GM21576 (cell line): ENCODE measurements at regions not wholly inside any gene's neighbourhood (a gene's known extent, or its start where the extent isn't known, plus 50 kb on each side); places are given as distances from the start of the nearest gene placed in this dataset.
"Not testable (repeated sequence)": the region's sequence is repeated elsewhere in the genome, so short reads cannot be mapped to it uniquely, and the experiment has no call there.

Experiments
- ATAC-seq: cut with Tn5 transposase; IDR thresholded peaks from one replicate; pipeline ENCODE4 v1.9.1; 2021; ENCODE audit warnings: mild to moderate bottlenecking, moderate library complexity; ENCODE audit not compliant: unreplicated experiment

GRCh38 chrX:11836284-11836683 is 78.2 kb downstream of the MSL3 start:
- ATAC-seq: no peak

DNA sequence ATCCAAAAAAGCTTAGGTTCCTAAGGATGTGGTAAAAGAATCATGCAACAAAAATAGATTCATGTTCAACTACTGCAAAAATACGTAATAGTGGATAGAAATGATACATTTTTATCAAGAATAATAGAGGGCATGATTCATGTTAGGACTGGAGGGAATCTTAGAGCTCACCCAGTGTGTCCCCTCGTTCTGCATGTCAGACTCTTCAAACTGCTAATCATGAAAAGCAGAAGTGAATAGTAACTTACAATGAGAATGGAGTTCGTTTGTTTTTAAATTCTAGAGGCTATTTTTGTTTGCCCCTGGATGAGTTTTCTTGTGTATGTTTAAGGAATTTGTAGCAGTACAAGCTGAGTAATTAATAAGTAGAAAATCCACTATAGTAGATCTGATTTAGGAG is 79.4 kb downstream of the MSL3 start:
- no peak for ATAC-seq

- no peak for ATAC-seq
These were observed 106.1 kb downstream of the MSL3 start for GRCh38 chrX:11864171-11864570.

GRCh38 chrX:11867610-11868345 is 109.7 kb downstream of the MSL3 start:
- ATAC-seq: peak; percentile 54

- ATAC-seq: no peak
These were observed 112.8 kb downstream of the MSL3 start for GRCh38 chrX:11870789-11871188.

DNA sequence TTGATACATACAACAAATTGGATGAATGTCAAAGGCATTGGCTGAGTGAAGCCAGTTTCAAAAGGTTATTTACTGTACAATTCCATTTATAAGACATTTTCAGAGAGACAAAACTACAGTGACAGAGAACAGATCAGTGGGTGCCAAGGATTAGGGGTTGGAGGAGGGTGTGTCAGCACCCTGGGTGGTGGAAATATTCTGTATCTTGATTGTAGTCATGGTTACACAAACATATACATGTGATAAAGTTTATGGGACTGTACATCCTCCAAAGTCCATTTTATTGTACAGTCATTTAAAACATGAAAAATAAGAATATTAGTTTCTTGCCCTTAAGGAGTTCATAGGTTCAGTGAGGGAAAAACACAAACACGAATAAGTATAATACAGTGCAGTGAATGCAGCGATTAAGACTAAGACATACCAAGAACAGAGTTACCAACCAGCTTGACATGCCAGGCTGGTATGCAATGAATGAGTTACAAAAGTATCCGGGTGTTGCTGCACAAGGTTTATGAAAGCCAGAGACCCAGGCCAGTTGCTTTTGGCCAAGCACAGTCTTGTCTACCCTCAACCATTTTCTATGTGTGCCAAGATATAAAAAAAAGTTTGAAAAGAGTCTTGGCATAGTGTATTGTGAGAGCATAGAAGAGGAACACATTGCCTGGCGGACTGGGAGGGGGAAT is 123.6 kb downstream of the MSL3 start:
- ATAC-seq: no peak

DNA sequence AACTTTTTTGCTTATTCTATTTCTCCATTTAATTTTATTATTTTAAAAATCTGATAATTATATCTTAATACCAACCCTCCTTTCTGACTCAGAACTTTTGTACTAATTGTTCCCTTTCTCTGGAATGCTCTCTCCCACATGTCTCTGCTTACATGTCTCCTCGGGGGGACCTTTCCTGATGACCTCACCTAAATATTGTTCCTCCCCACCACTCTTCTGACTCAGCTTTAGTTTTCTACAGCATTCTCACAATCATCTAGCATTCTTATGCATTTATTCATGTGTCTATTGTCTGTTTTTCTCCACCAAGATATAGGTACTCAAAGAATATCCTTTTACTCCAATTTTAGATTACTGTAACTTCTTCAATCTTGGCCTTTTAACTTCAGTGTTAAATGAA is 128.7 kb downstream of the MSL3 start:
- ATAC-seq: no peak

- ATAC-seq: no peak
These were observed 129.1 kb downstream of the MSL3 start for GRCh38 chrX:11887175-11887574.

DNA sequence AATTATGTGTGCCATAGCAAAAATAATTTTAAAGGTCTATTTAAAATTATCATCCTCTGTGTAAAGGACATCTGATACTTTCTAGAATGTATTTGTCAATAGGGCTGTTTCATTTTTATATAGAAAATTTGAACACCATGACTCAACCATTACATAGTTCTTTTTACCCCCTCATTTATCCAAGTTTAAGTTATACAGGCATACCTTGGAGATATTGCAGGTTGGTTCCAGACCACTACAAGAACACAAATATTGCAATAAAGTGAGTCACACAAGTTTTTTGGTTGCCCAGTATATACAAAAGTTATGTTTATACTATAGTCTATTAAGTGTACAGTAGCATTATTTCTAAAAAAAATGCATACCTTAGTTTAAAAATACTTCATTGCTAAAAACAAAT is 130.4 kb downstream of the MSL3 start:
- ATAC-seq: no peak

DNA sequence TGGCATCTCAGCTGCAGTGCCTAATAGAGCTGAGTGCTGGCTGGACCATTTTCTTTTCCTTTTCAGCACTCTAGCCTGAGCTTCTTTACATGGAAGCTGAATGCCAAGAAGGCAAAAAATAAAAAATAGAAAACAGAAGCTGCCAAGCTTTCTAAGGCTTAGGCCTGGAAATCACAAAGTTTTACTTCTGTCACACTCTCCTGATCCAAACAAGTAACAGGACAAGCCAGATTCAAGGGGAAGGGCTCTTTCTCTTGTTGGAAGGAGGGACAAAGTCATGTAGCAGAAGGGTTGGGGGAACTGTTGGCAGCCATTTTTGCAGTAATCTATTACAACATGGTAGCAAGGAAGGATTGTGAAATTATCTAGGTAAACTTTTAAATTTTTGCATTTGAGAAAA is 131.8 kb downstream of the MSL3 start:
- ATAC-seq: no peak

DNA sequence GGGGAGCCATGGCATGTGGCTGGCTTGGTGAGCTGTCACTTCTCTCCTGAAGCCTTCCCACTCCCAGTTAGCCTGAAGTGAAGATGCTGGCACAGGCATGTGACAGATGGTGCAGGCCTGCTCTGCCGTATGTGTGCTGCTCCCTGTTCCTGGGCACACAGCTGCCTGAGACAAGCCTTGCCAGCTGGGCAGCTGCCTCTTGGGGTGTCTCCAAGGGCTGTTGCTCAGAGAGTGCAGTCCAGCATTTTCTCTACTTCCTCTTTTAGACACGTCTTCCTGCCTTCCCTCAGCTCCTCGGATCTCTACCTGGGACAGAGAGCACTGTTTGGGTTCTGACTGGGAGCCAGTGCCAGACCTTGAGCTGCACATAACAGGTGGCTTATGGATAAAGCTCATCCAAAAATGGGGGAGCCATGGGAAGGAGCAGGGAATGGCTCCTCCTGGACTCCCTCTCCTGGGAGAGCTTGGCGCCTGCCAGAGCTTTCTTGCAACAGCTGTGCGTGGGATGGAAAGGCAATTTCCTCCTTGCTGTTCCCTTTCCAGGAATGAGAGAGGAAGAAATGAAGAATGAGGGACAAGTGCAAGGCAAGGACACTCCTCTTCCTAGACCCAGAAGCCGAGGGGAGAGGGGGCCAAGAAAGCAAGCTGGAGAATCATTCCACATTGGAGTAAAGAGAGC is 132.9 kb downstream of the MSL3 start:
- ATAC-seq: no peak

DNA sequence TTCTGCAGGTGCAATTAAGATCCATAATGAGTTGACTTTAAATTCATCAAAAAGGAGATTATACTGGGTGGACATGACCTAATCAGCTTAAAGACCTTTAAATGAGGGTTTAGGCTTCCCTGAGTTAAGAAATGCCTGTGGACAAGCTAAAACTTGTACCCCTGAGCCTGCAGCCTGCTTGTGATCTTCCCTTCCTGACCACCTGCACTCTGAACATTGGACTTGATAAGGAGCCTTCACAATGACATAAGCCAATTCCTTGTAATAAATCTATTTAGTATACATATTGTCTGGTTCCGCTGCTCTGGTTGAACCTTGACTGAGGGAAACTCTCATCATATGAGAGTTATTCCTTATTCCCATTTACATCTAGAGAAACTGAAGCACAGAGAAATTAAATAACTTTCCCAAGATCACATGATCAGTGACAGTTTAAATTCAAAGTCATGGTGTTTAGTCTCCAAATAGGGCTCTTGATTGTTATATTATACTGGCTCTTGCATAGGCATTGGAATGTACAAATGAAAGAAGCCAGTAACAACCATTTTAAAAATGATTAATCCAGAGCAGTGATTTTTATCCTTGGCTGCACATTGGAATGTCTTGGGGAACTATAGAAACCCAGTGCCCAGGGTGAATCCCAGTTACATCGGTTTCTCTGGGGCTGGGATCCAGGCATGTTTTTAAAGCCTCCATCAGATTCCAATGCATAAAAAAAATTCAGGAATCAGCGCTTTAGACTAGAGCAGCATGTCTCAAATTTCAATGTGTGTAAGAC is 136.1 kb downstream of the MSL3 start:
- ATAC-seq: no peak

GRCh38 chrX:11899091-11899490 is 141.1 kb downstream of the MSL3 start:
- ATAC-seq: no peak

DNA sequence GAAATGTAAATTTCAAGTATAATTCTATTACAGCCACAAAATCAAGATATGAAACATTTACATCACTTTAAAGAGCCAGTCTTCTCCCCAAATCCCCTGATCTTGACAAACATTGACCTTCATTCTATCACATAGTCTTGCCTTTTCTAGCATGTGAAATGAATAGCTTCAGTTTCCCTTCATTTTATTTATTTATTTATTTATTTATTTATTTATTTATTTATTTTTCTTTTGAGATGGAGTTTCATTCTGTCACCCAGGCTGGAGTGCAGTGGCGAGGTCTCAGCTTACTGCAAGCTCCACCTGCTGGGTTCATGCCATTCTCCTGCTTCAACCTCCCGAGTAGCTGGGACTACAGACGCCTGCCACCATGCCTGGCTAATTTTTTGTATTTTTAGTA is 147.9 kb downstream of the MSL3 start:
- not testable (repeated sequence) for ATAC-seq

DNA sequence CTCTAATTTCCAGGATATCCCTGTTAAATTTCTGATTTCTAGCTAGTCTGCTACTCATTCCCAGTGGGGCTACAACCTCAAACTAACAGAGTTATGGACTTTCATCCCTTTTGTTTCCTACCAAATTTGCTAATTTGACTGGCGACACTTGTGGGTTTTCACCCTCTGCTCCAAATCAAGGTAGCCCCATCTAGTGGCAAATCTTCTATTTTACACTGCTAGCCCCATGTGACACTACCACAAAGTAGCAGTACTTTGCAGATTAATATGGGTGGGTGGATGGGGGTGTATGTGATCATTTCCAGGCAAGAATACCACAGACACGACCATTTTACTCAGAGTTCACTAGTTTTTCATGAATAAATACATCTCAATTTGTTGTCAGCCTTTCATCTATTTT is 150.3 kb downstream of the MSL3 start:
- ATAC-seq: peak; percentile 93

- ATAC-seq: no peak
These were observed 155.0 kb downstream of the MSL3 start for GRCh38 chrX:11913001-11913400.

- no peak for ATAC-seq
These were observed 171.4 kb downstream of the MSL3 start for GRCh38 chrX:11929476-11929875.

DNA sequence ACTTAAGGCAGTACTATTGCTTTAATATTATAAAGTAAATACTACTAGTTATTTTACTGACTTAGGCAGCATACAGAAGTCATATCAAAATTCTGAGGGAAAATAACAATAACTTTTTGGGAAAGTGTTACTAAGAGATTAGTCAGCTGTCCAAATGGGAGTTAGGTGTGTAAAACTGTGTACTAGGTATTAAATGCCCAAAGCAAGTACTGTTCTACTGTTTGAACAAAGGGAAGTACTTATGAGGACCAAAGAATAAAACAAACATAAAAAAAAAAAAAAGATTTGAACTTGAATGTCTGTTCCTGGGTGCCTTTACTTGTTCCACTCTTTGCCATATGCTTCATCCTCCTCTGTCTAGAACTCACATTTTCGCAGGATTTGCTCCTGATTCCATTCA is 174.4 kb downstream of the MSL3 start:
- no peak for ATAC-seq

- ATAC-seq: no peak
These were observed 176.1 kb downstream of the MSL3 start for GRCh38 chrX:11934089-11934488.

GRCh38 chrX:11941571-11941970 is 183.5 kb downstream of the MSL3 start:
- no peak for ATAC-seq

DNA sequence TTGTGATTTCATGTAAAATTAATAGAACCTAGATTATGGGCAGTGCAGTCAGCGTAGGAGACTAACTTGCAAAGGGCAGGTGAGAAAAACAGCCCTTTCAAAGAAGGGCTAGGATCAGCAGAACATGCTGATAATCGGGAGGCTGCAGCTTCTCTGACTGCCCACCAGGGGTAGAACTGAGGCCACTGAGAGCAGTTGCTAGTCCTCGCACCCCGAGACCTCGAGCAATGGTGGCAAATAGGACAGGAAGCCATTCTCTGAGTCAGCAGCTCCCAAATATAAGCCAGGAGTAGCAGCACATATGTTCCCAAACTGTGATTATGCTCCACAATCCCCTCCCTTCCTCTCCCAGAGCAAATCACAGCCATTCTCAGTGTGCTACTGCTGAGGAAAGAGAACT is 186.5 kb downstream of the MSL3 start:
- no peak for ATAC-seq
